GM18951 (cell line): ENCODE measurements at regions not wholly inside any gene's neighbourhood (a gene's known extent, or its start where the extent isn't known, plus 50 kb on each side); places are given as distances from the start of the nearest gene placed in this dataset.

Experiments used
- POLR2A ChIP-seq: IDR thresholded peaks from 4 replicates; pipeline ENCODE4 v1.6.1; 2011; ENCODE audit warnings: mild to moderate bottlenecking; ENCODE audit not compliant: insufficient read length, insufficient read depth; ENCODE audit errors: extremely low read depth
- in situ Hi-C: fragments of 300-500 bp; cut with MboI; formaldehyde crosslinking; loops from one replicate; pipeline ENCODE4 v1.12.0; 2022; ENCODE audit warnings: low sequenced_read_pairs, mixed read lengths, inconsistent platforms; ENCODE audit not compliant: unreplicated experiment

DNA sequence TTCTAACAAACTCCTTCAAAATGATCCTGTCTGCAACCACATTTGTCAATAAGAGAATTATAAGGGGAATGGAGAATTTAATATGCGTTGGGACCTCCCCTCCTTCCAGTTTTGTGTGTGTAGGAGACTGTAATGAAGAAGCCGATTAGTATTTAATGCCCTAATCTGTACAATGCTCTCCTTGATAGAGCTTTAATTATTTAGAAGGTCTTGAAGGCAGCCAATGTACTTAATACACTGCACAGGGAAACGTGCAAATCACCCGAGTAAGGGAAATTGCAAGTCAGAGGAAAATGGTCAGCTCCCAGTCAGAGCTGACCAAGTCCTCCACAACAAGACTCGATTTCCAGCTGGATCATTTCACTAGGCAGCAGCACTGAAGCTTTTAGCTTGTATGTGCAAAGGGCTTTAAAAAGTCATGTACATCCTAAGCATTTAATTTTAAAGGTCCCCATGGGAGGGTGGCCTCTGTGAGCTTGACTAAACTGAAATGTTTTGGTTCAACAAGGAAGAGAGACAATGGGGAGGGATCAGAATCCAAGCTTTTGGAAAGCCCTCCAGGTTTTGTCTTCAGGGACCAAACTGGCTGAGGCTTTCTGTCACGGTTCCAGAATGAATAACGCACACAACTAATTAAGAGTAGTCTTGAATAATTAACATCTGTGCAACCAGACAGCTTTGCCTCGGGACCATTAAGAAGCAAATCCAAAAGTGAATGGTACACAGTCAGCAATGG lies 159.8 kb upstream of the MITF start:
- no peak for TF ChIP-seq POLR2A
- in situ Hi-C loops: no loop called here

DNA sequence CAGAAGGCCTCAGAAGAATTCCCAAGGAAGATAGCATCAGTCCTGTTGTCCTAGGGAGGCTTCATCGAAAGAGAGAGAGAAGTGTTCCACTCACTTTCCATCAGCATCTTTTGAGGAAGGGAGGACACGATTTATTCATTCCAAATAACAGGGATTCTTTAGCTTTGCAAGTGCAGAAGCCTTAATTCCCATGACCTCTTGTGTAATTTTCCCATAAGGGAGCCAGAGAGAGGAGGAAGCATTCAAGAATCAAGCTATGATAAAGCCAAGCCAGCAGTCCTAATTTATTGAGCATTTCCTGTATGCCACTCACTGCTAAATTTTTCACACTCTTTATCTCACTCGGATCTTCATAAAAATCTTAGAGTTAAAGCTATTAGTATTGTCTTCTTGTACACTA lies 169.7 kb upstream of the MITF start:
- in situ Hi-C loops: no loop called here
- no peak for TF ChIP-seq POLR2A

DNA sequence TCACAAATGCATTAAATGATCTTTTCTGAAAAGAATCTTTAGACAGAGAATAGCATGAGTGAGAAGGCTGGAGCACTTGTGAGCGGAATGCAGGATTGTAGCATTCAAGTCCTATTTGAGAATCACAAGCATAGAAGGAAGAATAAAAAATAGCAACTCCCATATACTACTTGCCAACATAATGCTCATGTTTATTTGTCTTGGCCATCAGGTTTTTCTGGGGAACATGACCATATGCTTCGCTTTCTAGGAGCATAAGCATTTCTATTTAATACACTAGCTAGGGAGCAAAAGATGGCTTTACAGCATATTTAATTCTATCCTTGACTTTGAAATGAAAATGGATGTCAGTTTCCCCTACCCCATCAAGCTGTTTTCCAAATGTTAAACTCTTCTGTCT lies 170.3 kb upstream of the MITF start:
- in situ Hi-C loops: no loop called here
- no peak for TF ChIP-seq POLR2A

DNA sequence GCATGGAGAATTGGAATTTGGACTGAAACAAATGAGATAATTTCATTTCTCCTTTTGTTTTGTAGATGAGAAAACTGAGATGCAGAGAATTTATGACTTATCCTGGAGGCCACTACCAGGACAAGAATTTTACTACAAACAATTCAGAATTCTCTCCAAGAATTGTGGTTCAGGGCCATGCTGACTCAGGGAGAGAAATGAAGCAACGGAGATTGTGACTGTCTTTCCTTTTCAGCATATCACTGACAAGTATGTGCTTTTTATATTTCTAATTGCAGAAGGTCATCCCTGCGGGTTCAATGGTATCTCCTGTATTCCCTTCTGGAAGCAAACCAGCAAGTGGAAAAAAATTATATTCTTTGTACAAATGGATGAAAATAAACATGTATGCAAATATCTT lies 170.8 kb upstream of the MITF start:
- TF ChIP-seq POLR2A: no peak
- in situ Hi-C loops: no loop called here

DNA sequence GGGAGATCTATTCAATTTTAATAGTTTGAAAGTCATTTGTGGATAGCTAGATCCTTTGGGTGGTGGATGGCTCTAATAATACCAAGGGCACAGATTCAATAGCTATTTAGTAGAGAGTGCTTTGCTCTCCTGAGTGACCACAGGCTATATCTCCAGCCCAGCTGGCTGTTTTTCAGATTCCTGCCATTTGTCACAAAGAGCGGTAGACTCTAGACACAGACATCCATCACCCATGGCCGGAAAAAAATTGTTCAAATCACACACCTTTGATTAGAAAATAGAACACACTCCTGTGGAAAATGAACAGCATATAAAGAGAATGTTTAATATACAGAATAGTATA lies 171.6 kb upstream of the MITF start:
- TF ChIP-seq POLR2A: no peak
- in situ Hi-C loops: no loop called here

- in situ Hi-C loops: no loop called here
- TF ChIP-seq POLR2A: no peak
Measured at GRCh38 chr3:69567023-69567709, 172.1 kb upstream of the MITF start.

DNA sequence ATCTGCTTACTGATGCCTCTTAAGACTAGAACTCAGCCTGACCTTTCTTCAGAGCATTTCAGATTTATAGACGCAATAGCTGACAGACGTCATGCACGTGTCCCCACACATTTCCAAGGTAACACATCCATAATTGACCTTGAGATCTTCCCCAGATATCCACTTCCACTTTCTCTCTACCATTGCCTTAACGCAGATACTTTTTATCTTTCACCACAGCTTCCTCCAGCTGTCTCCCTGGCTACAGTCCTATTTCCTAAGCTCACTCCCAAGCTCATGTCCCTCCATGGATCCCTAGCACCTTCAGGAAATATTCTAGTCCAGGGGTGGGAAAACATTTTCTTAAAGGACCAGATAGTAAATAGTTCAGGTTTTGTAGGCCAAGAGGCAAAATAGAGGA lies 173.0 kb upstream of the MITF start:
- TF ChIP-seq POLR2A: no peak
- in situ Hi-C loops: no loop called here

- TF ChIP-seq POLR2A: no peak
- in situ Hi-C loops: no loop called here
Measured at GRCh38 chr3:69565316-69565715, 173.9 kb upstream of the MITF start.

DNA sequence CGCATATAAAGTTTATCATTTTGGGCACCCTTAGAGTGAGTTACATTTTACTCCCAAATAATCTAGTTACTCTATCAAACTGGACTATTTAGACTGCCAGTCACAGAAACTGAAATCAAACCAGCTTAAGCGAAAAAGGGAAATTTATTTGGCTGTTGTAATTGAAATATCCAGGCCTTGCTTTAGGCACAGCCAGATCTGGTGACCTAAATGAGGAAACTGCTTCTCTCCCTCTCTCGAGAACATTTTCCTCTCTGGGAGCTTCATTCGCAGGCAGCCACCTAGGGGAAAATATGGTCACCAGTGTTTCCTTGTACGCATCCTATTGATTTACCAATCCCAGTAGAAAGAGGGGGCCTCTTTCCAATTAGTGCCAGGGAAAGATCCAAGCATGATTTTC lies 175.3 kb upstream of the MITF start:
- TF ChIP-seq POLR2A: no peak
- in situ Hi-C loops: no loop called here

GRCh38 chr3:69563151-69563550 lies 176.1 kb upstream of the MITF start:
- no peak for TF ChIP-seq POLR2A
- in situ Hi-C loops: no loop called here

GRCh38 chr3:69562020-69562419 lies 176.1 kb upstream of the FRMD4B start:
- in situ Hi-C loops: no loop called here
- TF ChIP-seq POLR2A: no peak

DNA sequence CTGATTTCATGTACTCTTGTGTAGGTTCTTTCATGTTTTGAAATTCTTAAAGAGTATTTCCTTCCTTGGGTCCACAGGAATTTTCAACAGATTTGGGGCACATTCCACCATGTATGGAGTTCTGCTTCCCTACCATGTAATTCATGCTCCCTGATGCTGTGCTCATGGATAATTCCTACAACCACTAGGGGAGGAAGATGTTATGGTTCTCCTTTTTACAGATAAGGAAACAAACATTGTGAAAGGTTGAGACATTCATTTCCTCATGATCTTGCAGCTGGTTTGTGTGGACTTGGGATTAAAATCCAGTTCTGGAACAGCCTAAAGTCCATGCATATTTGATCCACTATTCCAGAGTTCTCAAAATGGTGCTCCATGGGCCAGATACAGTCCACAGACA lies 174.9 kb upstream of the FRMD4B start:
- in situ Hi-C loops: no loop called here
- no peak for TF ChIP-seq POLR2A

DNA sequence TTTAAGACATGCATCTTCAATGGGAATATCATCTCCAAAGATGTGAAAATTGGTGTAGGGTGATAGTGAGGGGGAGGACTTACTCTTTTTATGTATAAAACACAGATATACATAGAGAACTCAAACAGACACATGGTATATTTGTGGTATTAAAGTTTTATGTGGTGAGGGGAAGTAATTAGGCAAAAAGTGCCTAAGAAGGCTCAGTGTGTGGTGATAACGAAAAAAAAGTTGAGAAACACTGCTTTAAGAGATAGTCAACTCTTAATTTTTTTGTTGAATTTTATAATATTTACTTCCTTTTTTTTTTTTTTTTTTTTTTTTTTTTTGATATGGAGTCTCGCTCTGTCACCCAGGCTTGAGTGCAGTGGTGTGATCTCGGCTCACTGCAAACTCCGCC lies 174.2 kb upstream of the FRMD4B start:
- TF ChIP-seq POLR2A: no peak
- in situ Hi-C loops: no loop called here

- no peak for TF ChIP-seq POLR2A
- in situ Hi-C loops: no loop called here
Measured at GRCh38 chr3:69558912-69559311, 173.0 kb upstream of the FRMD4B start.
